Neural cell (in vitro differentiated cells): ENCODE measurements at regions not wholly inside any gene's neighbourhood (a gene's known extent, or its start where the extent isn't known, plus 50 kb on each side); places are given as distances from the start of the nearest gene placed in this dataset.

Source experiments
- H2AFZ ChIP-seq: fragments of 200-600, 300-800 bp; sonication (generic), shearing (Covaris generic); 2 replicates; pipeline ENCODE4 v1.6.0; 2014; ENCODE audit warnings: low read depth, mild to moderate bottlenecking, antibody characterized with exemption, low read length, moderate library complexity
- H3F3A ChIP-seq: fragments of 200-600 bp; shearing (Covaris generic); 2 replicates; pipeline ENCODE4 v1.6.1; 2016; ENCODE audit warnings: mild to moderate bottlenecking, moderate library complexity, mixed read lengths, antibody characterized with exemption, low read length; ENCODE audit not compliant: insufficient read depth, poor library complexity, severe bottlenecking
- H3K27ac ChIP-seq: fragments of 200-600, 300-800 bp; sonication (generic), shearing (Covaris generic); 2 replicates; pipeline ENCODE4 v1.5.1; 2014; ENCODE audit warnings: mild to moderate bottlenecking, low read length, moderate library complexity
- H3K27me3 ChIP-seq: fragments of 300-800, 200-600 bp; sonication (generic), shearing (Covaris generic); 2 replicates; pipeline ENCODE4 v1.6.0; 2014; ENCODE audit warnings: mild to moderate bottlenecking, low read depth, low read length, moderate library complexity; ENCODE audit not compliant: insufficient read depth
- H3K36me3 ChIP-seq: fragments of 300-800, 200-600 bp; sonication (generic), shearing (Covaris generic); 2 replicates; pipeline ENCODE4 v1.5.1; 2014; ENCODE audit warnings: mild to moderate bottlenecking, antibody characterized with exemption, low read length, moderate library complexity; ENCODE audit not compliant: insufficient read depth
- H3K4me2 ChIP-seq: fragments of 300-800, 200-600 bp; sonication (generic), shearing (Covaris generic); 2 replicates; pipeline ENCODE4 v1.6.0; 2014; ENCODE audit warnings: mild to moderate bottlenecking, low read length
- H3K4me3 ChIP-seq: fragments of 300-800, 200-600 bp; sonication (generic), shearing (Covaris generic); 2 replicates; pipeline ENCODE4 v1.5.1; 2014; ENCODE audit warnings: mild to moderate bottlenecking, low read length, moderate library complexity
- H3K79me2 ChIP-seq: fragments of 200-600 bp; shearing (Covaris generic); replicated peaks from 2 replicates; pipeline ENCODE4 v1.6.0; 2014; ENCODE audit warnings: mild to moderate bottlenecking, low read length, moderate library complexity; ENCODE audit not compliant: insufficient read depth
- H3K9ac ChIP-seq: fragments of 300-800, 200-600 bp; sonication (generic), shearing (Covaris generic); 2 replicates; pipeline ENCODE4 v1.6.1; 2016; ENCODE audit warnings: mild to moderate bottlenecking, low read length, mixed read lengths
- H3K9me2 ChIP-seq: fragments of 200-600 bp; shearing (Covaris generic); 2 replicates; pipeline ENCODE4 v1.6.1; 2016; ENCODE audit warnings: mild to moderate bottlenecking, low read length, mixed read lengths; ENCODE audit not compliant: insufficient read depth
- H3K9me3 ChIP-seq: fragments of 200-600, 300-800 bp; sonication (generic), shearing (Covaris generic); 2 replicates; pipeline ENCODE4 v1.6.1; 2016; ENCODE audit warnings: mild to moderate bottlenecking, mixed run types, low read length, moderate library complexity, mixed read lengths
- H4K20me1 ChIP-seq: fragments of 200-600 bp; shearing (Covaris generic); 2 replicates; pipeline ENCODE4 v1.6.1; 2016; ENCODE audit warnings: mild to moderate bottlenecking, mixed run types; ENCODE audit not compliant: insufficient read depth
- EP300 ChIP-seq: fragments of 450-650 bp; conservative IDR thresholded peaks from 2 replicates; pipeline ENCODE4 v1.6.1; 2014; ENCODE audit warnings: antibody characterized with exemption, mild to moderate bottlenecking, moderate library complexity; ENCODE audit not compliant: poor library complexity, severe bottlenecking
- EZH2 ChIP-seq: fragments of 200-600, 300-800 bp; shearing (Covaris generic), sonication (generic); IDR thresholded peaks from 2 replicates; pipeline ENCODE4 v1.6.1; 2014; ENCODE audit warnings: antibody characterized with exemption, low read length, borderline replicate concordance, mild to moderate bottlenecking; ENCODE audit not compliant: insufficient read depth, poor library complexity, severe bottlenecking
- MXI1 ChIP-seq: fragments of 450-650 bp; conservative IDR thresholded peaks from 2 replicates; pipeline ENCODE4 v1.6.1; 2014; ENCODE audit warnings: antibody characterized with exemption, mild to moderate bottlenecking; ENCODE audit not compliant: poor library complexity, severe bottlenecking
- POLR2AphosphoS5 ChIP-seq: IDR thresholded peaks from 2 replicates; pipeline ENCODE4 v1.6.1; 2012
- RAD21 ChIP-seq: fragments of 450-650 bp; conservative IDR thresholded peaks from 2 replicates; pipeline ENCODE4 v1.6.1; 2014; ENCODE audit warnings: antibody characterized with exemption, mild to moderate bottlenecking, moderate library complexity
- SMC3 ChIP-seq: fragments of 450-650 bp; conservative IDR thresholded peaks from 2 replicates; pipeline ENCODE4 v1.6.1; 2014; ENCODE audit warnings: antibody characterized with exemption, mild to moderate bottlenecking, moderate library complexity; ENCODE audit not compliant: poor library complexity
- TAF1 ChIP-seq: IDR thresholded peaks from 2 replicates; pipeline ENCODE4 v1.6.1; 2012; ENCODE audit warnings: low read depth
- TF ChIP-seq, protein P1 (sequence below): fragments of 450-650 bp; IDR thresholded peaks from 2 replicates; pipeline ENCODE4 v1.5.1; 2014; ENCODE audit warnings: antibody characterized with exemption, mild to moderate bottlenecking, moderate library complexity; ENCODE audit not compliant: poor library complexity, severe bottlenecking
- TF ChIP-seq, protein P2 (sequence below): IDR thresholded peaks from 2 replicates; pipeline ENCODE4 v1.6.1; 2012; ENCODE audit warnings: borderline replicate concordance

DNA sequence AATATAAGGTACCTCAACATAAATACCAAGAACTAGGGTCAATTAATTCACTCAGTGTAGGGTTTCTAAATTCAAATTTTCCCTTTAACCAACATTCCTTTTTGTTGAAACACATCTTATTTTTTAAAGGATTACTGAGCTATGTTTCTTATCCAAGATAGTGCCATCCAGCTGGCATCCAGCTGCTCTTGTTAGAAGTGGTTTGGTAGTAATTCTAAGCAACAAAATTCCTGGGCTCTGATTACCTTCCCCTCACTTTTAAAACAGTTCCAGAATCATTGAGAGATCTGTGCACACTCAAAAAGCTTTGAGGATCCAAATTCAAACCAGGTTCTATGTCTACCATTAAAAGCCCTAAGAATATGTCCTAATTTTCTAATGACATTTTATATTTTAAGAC is 583.7 kb downstream of the TRIML1 start:
- no peaks in the 10 kb centered on the region for H3K9me3 ChIP-seq

DNA sequence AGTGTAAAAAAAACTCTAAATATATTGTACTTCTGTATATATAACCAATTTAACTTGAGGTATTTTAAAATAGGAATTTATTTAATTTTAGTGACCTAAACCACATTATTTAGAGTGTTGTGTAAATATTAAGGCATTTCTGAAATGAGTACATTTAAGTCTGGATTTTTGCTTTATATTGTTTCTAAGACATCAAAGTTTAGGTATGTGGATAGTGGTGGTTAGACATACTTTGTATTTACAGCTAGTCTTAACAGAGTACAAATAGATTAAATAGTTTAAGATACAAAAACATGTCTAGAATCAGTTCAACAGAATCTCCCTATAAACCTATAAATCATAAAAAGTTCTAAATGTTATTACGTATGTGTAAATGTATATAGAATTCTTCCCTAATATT is 588.5 kb downstream of the TRIML1 start:
- H2AFZ ChIP-seq: no peak overlapping the region
- no peak overlapping the region for H3K9ac ChIP-seq
- H3K27me3 ChIP-seq: no peaks in the 10 kb centered on the region
- no peaks in the 10 kb centered on the region for H3F3A ChIP-seq
- no peak overlapping the region for H3K4me2 ChIP-seq
- H3K79me2 ChIP-seq: no peaks in the 10 kb centered on the region
- no peak overlapping the region for H3K27ac ChIP-seq
- H4K20me1 ChIP-seq: no peaks in the 10 kb centered on the region
- TF ChIP-seq TAF1: no peak
- no peak for TF ChIP-seq POLR2AphosphoS5
- TF ChIP-seq, protein P1, sequence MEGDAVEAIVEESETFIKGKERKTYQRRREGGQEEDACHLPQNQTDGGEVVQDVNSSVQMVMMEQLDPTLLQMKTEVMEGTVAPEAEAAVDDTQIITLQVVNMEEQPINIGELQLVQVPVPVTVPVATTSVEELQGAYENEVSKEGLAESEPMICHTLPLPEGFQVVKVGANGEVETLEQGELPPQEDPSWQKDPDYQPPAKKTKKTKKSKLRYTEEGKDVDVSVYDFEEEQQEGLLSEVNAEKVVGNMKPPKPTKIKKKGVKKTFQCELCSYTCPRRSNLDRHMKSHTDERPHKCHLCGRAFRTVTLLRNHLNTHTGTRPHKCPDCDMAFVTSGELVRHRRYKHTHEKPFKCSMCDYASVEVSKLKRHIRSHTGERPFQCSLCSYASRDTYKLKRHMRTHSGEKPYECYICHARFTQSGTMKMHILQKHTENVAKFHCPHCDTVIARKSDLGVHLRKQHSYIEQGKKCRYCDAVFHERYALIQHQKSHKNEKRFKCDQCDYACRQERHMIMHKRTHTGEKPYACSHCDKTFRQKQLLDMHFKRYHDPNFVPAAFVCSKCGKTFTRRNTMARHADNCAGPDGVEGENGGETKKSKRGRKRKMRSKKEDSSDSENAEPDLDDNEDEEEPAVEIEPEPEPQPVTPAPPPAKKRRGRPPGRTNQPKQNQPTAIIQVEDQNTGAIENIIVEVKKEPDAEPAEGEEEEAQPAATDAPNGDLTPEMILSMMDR: no peak
- no peak for TF ChIP-seq RAD21
- no peak for TF ChIP-seq EP300
- no peak for TF ChIP-seq EZH2
- TF ChIP-seq SMC3: no peak
- no peak overlapping the region for H3K4me3 ChIP-seq
- H3K9me2 ChIP-seq: no peaks in the 10 kb centered on the region
- no peaks in the 10 kb centered on the region for H3K36me3 ChIP-seq
- H3K9me3 ChIP-seq: no peaks in the 10 kb centered on the region

More for the DNA sequence above, 583.7 kb downstream of the TRIML1 start:
- Histone ChIP-seq H3K4me3 (no peak overlapping the region), H3K36me3 (no peaks in the 10 kb centered on the region), H3K27me3 (no peaks in the 10 kb centered on the region), H3K79me2 (no peaks in the 10 kb centered on the region), H2AFZ (no peak overlapping the region), H4K20me1 (no peaks in the 10 kb centered on the region), H3K4me2 (no peak overlapping the region), H3K9me2 (no peaks in the 10 kb centered on the region), H3K9ac (no peak overlapping the region), H3K27ac (no peak overlapping the region), H3F3A (no peaks in the 10 kb centered on the region)
- TF ChIP-seq SMC3: no peak

DNA sequence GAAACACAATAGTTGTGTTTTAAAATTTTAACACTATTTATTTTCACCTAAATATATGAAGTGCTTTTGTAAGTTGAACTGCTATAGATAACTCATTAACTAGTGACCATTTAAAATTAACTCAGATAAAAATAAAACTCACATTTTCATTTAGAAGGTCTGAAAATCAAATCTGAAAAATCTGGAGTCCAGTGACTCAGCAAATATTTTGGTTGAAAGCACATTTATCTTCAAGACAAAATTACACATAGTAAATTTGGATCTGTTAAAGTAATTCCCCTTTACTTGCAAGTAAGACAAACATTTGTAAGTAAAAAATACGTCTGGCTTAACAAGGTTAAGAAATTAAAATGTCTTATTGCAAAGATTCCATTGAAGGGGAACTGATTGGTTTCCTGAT is 589.1 kb downstream of the TRIML1 start:
- Histone ChIP-seq H2AFZ (no peak overlapping the region), H3K27me3 (no peaks in the 10 kb centered on the region), H3K9me3 (no peaks in the 10 kb centered on the region), H3K79me2 (no peaks in the 10 kb centered on the region), H3K9me2 (no peaks in the 10 kb centered on the region), H3K4me3 (no peak overlapping the region), H3K4me2 (no peak overlapping the region), H3K36me3 (no peaks in the 10 kb centered on the region), H3F3A (no peaks in the 10 kb centered on the region), H3K27ac (no peak overlapping the region), H3K9ac (no peak overlapping the region), H4K20me1 (no peaks in the 10 kb centered on the region)
- no peak for TF ChIP-seq SMC3
- no peak for TF ChIP-seq MXI1
- no peak for TF ChIP-seq POLR2AphosphoS5
- no peak for TF ChIP-seq EP300
- TF ChIP-seq, protein P2, sequence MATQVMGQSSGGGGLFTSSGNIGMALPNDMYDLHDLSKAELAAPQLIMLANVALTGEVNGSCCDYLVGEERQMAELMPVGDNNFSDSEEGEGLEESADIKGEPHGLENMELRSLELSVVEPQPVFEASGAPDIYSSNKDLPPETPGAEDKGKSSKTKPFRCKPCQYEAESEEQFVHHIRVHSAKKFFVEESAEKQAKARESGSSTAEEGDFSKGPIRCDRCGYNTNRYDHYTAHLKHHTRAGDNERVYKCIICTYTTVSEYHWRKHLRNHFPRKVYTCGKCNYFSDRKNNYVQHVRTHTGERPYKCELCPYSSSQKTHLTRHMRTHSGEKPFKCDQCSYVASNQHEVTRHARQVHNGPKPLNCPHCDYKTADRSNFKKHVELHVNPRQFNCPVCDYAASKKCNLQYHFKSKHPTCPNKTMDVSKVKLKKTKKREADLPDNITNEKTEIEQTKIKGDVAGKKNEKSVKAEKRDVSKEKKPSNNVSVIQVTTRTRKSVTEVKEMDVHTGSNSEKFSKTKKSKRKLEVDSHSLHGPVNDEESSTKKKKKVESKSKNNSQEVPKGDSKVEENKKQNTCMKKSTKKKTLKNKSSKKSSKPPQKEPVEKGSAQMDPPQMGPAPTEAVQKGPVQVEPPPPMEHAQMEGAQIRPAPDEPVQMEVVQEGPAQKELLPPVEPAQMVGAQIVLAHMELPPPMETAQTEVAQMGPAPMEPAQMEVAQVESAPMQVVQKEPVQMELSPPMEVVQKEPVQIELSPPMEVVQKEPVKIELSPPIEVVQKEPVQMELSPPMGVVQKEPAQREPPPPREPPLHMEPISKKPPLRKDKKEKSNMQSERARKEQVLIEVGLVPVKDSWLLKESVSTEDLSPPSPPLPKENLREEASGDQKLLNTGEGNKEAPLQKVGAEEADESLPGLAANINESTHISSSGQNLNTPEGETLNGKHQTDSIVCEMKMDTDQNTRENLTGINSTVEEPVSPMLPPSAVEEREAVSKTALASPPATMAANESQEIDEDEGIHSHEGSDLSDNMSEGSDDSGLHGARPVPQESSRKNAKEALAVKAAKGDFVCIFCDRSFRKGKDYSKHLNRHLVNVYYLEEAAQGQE: no peak
- TF ChIP-seq EZH2: no peak
- no peak for TF ChIP-seq TAF1
- TF ChIP-seq RAD21: no peak
- TF ChIP-seq, protein P1: no peak
